Osteoblast (primary cell): ENCODE measurements at regions not wholly inside any gene's neighbourhood (a gene's known extent, or its start where the extent isn't known, plus 50 kb on each side); places are given as distances from the start of the nearest gene placed in this dataset.
"Not testable (repeated sequence)": the region's sequence is repeated elsewhere in the genome, so short reads cannot be mapped to it uniquely, and the experiment has no call there.

Experiments
- DNase-seq: peaks from one replicate; pipeline ENCODE4 v3.0.0; 2011; ENCODE audit warnings: low spot score, mixed read lengths; ENCODE audit not compliant: insufficient read length; ENCODE audit errors: missing footprints
- H2AFZ ChIP-seq: 2 replicates; pipeline ENCODE4 v1.6.0; 2011; ENCODE audit warnings: mild to moderate bottlenecking, low read length
- H3K27ac ChIP-seq: 2 replicates; pipeline ENCODE4 v1.5.1; 2011; ENCODE audit warnings: mild to moderate bottlenecking, low read depth, low read length, moderate library complexity
- H3K27me3 ChIP-seq: 2 replicates; pipeline ENCODE4 v1.6.0; 2012; ENCODE audit warnings: mild to moderate bottlenecking, control low read depth, inconsistent platforms, low read length, moderate library complexity; ENCODE audit not compliant: insufficient read depth
- H3K36me3 ChIP-seq: 2 replicates; pipeline ENCODE4 v1.5.1; 2011; ENCODE audit warnings: mild to moderate bottlenecking, low read length, control low read depth, moderate library complexity; ENCODE audit not compliant: insufficient read depth
- H3K4me1 ChIP-seq: 2 replicates; pipeline ENCODE4 v1.5.1; 2011; ENCODE audit warnings: mild to moderate bottlenecking, low read length, control low read depth, moderate library complexity; ENCODE audit not compliant: insufficient read depth
- H3K4me2 ChIP-seq: 2 replicates; pipeline ENCODE4 v1.6.0; 2011; ENCODE audit warnings: mild to moderate bottlenecking, low read length; ENCODE audit not compliant: insufficient read depth
- H3K4me3 ChIP-seq: fragments of 200-600 bp; sonication (generic); 3 replicates; pipeline ENCODE4 v1.5.1; 2012; ENCODE audit warnings: mild to moderate bottlenecking, low read length, inconsistent platforms; ENCODE audit not compliant: insufficient read depth
- H3K79me2 ChIP-seq: 2 replicates; pipeline ENCODE4 v1.6.0; 2012; ENCODE audit warnings: mild to moderate bottlenecking, low read length, control low read depth, inconsistent platforms; ENCODE audit not compliant: insufficient read depth
- H3K9me3 ChIP-seq: 2 replicates; pipeline ENCODE4 v1.5.1; 2011; ENCODE audit warnings: low read depth, low read length, control low read depth
- H4K20me1 ChIP-seq: 2 replicates; pipeline ENCODE4 v1.6.0; 2012; ENCODE audit warnings: mild to moderate bottlenecking, low read length, control low read depth; ENCODE audit not compliant: insufficient read depth
- TF ChIP-seq, protein P1 (sequence below): IDR thresholded peaks from 2 replicates; pipeline ENCODE4 v1.5.1; 2011; ENCODE audit warnings: mild to moderate bottlenecking, low read depth, low read length, moderate library complexity; ENCODE audit errors: extremely low read depth

DNA sequence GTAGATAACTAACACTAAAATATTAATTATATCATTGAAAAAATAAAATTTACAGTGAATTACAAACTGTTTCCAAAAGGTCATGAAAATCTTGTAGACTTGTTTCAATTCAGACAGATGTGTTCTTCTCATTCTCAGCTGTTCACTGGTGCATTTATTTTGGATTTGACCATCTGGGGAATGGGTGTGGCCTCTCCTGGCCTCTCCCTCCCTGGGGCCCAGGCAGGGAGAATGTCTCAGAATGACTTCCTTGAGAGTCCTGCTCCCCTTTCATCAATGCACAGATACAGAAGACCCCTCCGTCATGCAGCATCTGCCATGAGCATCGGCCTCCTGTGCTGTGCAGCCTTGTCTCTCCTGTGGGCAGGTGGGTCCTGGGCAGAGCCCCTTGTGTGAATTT is 192.8 kb upstream of the PRSS58 start:
- no peaks in the 10 kb centered on the region for H3K4me1 ChIP-seq
- TF ChIP-seq, protein P1, sequence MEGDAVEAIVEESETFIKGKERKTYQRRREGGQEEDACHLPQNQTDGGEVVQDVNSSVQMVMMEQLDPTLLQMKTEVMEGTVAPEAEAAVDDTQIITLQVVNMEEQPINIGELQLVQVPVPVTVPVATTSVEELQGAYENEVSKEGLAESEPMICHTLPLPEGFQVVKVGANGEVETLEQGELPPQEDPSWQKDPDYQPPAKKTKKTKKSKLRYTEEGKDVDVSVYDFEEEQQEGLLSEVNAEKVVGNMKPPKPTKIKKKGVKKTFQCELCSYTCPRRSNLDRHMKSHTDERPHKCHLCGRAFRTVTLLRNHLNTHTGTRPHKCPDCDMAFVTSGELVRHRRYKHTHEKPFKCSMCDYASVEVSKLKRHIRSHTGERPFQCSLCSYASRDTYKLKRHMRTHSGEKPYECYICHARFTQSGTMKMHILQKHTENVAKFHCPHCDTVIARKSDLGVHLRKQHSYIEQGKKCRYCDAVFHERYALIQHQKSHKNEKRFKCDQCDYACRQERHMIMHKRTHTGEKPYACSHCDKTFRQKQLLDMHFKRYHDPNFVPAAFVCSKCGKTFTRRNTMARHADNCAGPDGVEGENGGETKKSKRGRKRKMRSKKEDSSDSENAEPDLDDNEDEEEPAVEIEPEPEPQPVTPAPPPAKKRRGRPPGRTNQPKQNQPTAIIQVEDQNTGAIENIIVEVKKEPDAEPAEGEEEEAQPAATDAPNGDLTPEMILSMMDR: no peak
- no peaks in the 10 kb centered on the region for H3K9me3 ChIP-seq
- H3K36me3 ChIP-seq: no peaks in the 10 kb centered on the region
- H3K4me2 ChIP-seq: no peak overlapping the region
- H3K27me3 ChIP-seq: no peaks in the 10 kb centered on the region
- no peak for DNase-seq
- no peak overlapping the region for H3K27ac ChIP-seq
- no peaks in the 10 kb centered on the region for H3K79me2 ChIP-seq
- H4K20me1 ChIP-seq: no peaks in the 10 kb centered on the region
- no peak overlapping the region for H2AFZ ChIP-seq
- no peak overlapping the region for H3K4me3 ChIP-seq

DNA sequence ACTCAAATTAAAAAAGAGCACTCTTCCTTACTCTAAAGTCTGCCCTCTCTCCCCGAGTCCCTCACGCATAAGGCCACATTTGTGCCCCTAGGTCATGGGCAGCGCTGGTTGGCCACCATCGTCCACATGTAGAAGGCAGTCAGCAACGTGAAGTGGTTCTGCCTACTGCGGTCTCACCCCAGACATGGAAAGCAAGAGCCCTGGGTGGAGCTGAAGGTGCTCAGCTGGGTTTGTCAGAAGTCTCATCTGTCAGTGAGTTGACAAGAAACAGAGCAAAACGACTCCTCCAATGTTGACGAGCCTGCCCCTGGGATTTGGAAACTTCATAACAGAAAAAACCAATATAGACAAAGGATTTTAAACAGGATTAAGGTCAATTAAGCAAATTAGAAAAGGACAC is 192.3 kb upstream of the PRSS58 start:
- H4K20me1 ChIP-seq: no peaks in the 10 kb centered on the region
- DNase-seq: no peak
- TF ChIP-seq, protein P1: no peak
- no peak overlapping the region for H2AFZ ChIP-seq
- H3K79me2 ChIP-seq: no peaks in the 10 kb centered on the region
- H3K4me2 ChIP-seq: no peak overlapping the region
- H3K4me1 ChIP-seq: no peaks in the 10 kb centered on the region
- no peaks in the 10 kb centered on the region for H3K36me3 ChIP-seq
- no peaks in the 10 kb centered on the region for H3K9me3 ChIP-seq
- no peak overlapping the region for H3K27ac ChIP-seq
- H3K4me3 ChIP-seq: no peak overlapping the region
- H3K27me3 ChIP-seq: no peaks in the 10 kb centered on the region

DNA sequence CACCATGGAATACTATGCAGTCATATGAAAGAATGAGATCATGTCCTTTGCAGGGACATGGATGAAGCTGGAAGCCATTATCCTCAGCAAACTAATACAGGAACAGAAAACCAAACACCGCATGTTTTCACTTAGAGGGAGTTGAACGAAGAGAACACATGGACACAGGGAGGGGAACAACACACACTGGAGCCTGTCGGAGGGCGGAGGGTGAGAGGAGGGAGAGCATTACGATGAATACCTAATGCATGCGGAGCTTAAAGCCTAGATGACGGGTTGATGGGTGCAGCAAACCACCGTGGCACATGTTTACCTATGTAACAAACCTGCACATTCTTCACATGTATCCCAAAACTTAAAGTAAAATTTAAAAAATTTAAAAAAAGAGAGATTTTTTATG is 191.0 kb upstream of the PRSS58 start:
- not testable (repeated sequence) for H3K9me3 ChIP-seq, DNase-seq

DNA sequence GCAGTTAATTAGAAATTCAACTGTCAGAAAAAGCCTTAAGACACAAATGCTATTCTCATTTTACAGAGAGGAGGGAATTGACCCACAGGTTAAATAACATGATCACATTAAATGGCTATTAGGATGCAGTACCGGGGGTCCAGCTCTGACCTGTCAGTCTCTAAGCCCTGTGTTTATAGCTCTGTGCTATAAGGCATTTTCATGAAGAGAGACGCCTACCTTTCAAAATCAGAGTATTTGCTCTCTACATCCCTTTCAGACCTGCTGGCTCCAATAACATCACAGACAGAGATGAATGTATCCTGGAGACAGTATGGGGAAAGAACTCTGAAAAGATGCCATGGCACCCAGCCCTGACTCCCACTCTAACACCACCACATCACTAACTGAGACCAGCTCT is 189.9 kb upstream of the PRSS58 start:
- H3K36me3 ChIP-seq: no peaks in the 10 kb centered on the region

More for the DNA sequence above, 191.0 kb upstream of the PRSS58 start:
- not testable (repeated sequence) for H3K4me1 ChIP-seq, H3K4me3 ChIP-seq, H3K36me3 ChIP-seq, H3K79me2 ChIP-seq, H2AFZ ChIP-seq, H3K4me2 ChIP-seq, H4K20me1 ChIP-seq, H3K27ac ChIP-seq, H3K27me3 ChIP-seq

More for the DNA sequence above, 189.9 kb upstream of the PRSS58 start:
- H4K20me1 ChIP-seq: no peaks in the 10 kb centered on the region
- no peaks in the 10 kb centered on the region for H3K79me2 ChIP-seq
- no peak overlapping the region for H3K27ac ChIP-seq
- no peak overlapping the region for H3K4me3 ChIP-seq
- H3K27me3 ChIP-seq: no peaks in the 10 kb centered on the region
- TF ChIP-seq, protein P1: no peak
- no peak overlapping the region for H2AFZ ChIP-seq
- H3K9me3 ChIP-seq: no peaks in the 10 kb centered on the region
- H3K4me1 ChIP-seq: peaks cover 4% of the 10 kb centered on the region
- DNase-seq: no peak
- no peak overlapping the region for H3K4me2 ChIP-seq
